Smooth muscle cell of the brain vasculature (primary cell): ENCODE measurements at regions not wholly inside any gene's neighbourhood (a gene's known extent, or its start where the extent isn't known, plus 50 kb on each side); places are given as distances from the start of the nearest gene placed in this dataset.
A peak's percentile ranks its signal among the peaks of the same experiment; 100 is the strongest.
"Not testable (repeated sequence)": the region's sequence is repeated elsewhere in the genome, so short reads cannot be mapped to it uniquely, and the experiment has no call there.

Source experiments
- DNase-seq: peaks from one replicate; pipeline ENCODE4 v3.0.0-alpha.2; 2012; ENCODE audit warnings: low read depth, low spot score

- peak; percentile 31 for DNase-seq
These were observed 143.7 kb upstream of the ZNF385D start for GRCh38 chr3:21894459-21895340.

GRCh38 chr3:21898316-21898715 lies 147.3 kb upstream of the ZNF385D start:
- no peak for DNase-seq

GRCh38 chr3:21901484-21901883 lies 150.5 kb upstream of the ZNF385D start:
- DNase-seq: no peak

- DNase-seq: no peak
These were observed 151.9 kb upstream of the ZNF385D start for GRCh38 chr3:21902956-21903355.

- DNase-seq: no peak
These were observed 158.1 kb upstream of the ZNF385D start for GRCh38 chr3:21909096-21909495.

GRCh38 chr3:21912711-21913110 lies 161.7 kb upstream of the ZNF385D start:
- DNase-seq: no peak

- DNase-seq: no peak
These were observed 162.8 kb upstream of the ZNF385D start for GRCh38 chr3:21913791-21914190.

- no peak for DNase-seq
These were observed 163.4 kb upstream of the ZNF385D start for GRCh38 chr3:21914451-21914850.

GRCh38 chr3:21919383-21919782 lies 168.4 kb upstream of the ZNF385D start:
- DNase-seq: no peak

- DNase-seq: no peak
These were observed 169.4 kb upstream of the ZNF385D start for GRCh38 chr3:21920421-21920861.

- DNase-seq: not testable (repeated sequence)
These were observed 172.1 kb upstream of the ZNF385D start for GRCh38 chr3:21923156-21923555.

GRCh38 chr3:21927261-21927660 lies 176.3 kb upstream of the ZNF385D start:
- DNase-seq: no peak

- DNase-seq: no peak
These were observed 183.6 kb upstream of the ZNF385D start for GRCh38 chr3:21934591-21934990.

GRCh38 chr3:21936207-21936606 lies 185.2 kb upstream of the ZNF385D start:
- DNase-seq: no peak

- DNase-seq: no peak
These were observed 187.3 kb upstream of the ZNF385D start for GRCh38 chr3:21938267-21938681.

GRCh38 chr3:21942328-21942727 lies 191.3 kb upstream of the ZNF385D start:
- peak; percentile 35 for DNase-seq

- DNase-seq: no peak
These were observed 193.2 kb upstream of the ZNF385D start for GRCh38 chr3:21944251-21944650.

GRCh38 chr3:21952856-21953255 lies 201.8 kb upstream of the ZNF385D start:
- no peak for DNase-seq

GRCh38 chr3:21954709-21955108 lies 203.7 kb upstream of the ZNF385D start:
- no peak for DNase-seq

- no peak for DNase-seq
These were observed 204.4 kb upstream of the ZNF385D start for GRCh38 chr3:21955406-21955805.

GRCh38 chr3:21960033-21960432 lies 209.0 kb upstream of the ZNF385D start:
- DNase-seq: no peak

GRCh38 chr3:21962456-21962855 lies 211.4 kb upstream of the ZNF385D start:
- DNase-seq: no peak

- DNase-seq: not testable (repeated sequence)
These were observed 215.4 kb upstream of the ZNF385D start for GRCh38 chr3:21966457-21966856.
